GM19328 (cell line): ENCODE measurements at regions not wholly inside any gene's neighbourhood (a gene's known extent, or its start where the extent isn't known, plus 50 kb on each side); places are given as distances from the start of the nearest gene placed in this dataset.
A peak's percentile ranks its signal among the peaks of the same experiment; 100 is the strongest.
"Not testable (repeated sequence)": the region's sequence is repeated elsewhere in the genome, so short reads cannot be mapped to it uniquely, and the experiment has no call there.

ENCODE experiments used
- ATAC-seq: cut with Tn5 transposase; IDR thresholded peaks from one replicate; pipeline ENCODE4 v1.9.1; 2021; ENCODE audit warnings: mild to moderate bottlenecking, moderate library complexity; ENCODE audit not compliant: unreplicated experiment

DNA sequence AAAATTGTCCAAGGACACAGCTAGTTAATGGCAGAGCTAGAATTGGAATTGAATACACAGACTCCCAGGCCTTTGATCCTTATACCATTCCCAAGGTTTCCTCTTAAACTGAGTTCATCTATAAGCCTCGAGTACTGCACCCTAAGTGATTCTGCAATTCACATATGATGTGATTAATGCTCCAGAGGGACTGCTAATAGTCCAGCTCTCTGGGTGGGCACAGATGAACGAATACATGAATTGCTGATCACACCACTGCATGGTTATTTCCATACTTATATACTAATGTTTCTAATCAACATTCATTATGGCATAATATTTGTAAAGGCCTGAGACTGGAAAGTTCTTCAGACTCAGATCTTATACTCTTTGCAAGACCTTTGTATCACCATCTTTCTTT lies 101.8 kb downstream of the NUFIP1 start:
- ATAC-seq, result no peak

- ATAC-seq, result no peak
Observed at GRCh38 chr13:44884076-44884729, 105.1 kb downstream of the NUFIP1 start.

DNA sequence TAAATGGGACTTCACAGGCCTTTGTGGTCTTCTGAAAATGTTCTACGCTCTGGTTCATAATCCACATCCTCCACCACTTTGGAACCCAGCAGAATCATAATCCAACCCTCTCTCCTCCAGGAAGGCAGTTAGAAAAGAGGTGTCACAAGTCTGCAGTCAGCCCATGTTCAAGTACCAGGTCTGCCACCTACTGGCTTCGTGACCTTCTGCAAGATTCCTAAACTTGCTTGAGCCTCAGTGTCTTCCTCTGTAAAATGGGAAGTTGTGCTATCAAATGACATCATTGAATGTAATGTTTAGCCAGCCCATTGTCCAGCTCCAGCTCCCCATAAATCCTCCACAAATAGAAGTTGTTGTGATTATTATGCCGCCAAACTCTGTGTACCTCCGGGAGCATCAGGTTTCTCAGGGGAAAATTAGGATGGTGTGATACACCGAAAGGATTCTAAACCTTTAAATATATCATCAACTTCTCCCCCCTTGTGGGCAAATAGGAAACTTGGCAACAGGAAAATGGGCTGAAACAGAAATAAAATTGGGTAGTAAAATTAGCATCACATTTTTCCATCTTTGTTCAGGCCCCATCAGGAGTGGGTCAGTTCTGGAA lies 109.7 kb downstream of the NUFIP1 start:
- ATAC-seq, result no peak

DNA sequence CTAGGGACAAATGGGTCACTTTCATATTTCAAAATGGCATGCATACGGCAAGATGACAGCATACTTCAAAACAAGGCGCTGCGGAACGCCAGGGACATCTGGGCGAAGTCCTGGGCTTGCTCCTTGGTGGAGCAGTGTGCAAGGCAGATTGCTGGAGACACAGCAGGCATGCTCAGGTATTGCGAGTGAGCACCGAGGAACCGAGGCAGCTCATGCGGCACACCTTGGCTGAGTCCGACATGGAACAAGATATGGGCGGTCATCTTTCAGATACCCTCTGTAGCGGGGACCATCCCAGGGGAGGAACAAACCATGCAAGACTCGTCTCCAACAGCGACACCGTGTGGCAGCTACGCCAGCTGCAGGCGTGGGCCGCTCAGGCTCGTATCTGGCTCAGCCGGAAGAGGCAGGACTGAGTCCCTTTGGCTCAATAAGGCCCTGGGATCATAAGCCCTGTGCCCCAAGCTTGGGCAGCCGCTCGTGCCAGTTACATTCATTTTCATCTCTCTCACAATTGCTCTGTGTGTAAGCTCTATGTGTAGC lies 112.4 kb downstream of the NUFIP1 start:
- ATAC-seq, result no peak

- no peak for ATAC-seq
Observed at GRCh38 chr13:44874886-44875630, 114.2 kb downstream of the NUFIP1 start.

GRCh38 chr13:44874176-44874575 lies 115.1 kb downstream of the NUFIP1 start:
- ATAC-seq, result no peak

- ATAC-seq, result no peak
Observed at GRCh38 chr13:44873461-44873860, 115.8 kb downstream of the NUFIP1 start.

DNA sequence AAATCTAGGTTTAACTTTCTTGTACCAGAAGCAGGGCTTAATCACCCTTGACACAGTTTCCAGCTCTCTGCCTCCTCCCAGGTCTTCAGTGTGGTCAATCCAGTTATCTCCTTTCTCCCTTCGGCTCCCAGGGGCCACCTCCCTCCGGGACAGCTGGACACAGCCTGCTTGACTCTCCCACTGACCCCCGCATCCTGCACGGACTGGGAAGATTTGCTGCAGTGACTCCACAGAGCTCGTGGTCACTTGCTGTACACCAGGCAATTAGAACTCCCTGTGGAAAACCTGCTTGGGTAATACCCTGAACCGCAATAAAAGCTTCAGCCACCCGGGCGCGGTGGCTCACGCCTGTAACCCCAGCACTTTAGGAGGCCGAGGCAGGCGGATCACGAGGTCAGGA lies 116.5 kb downstream of the NUFIP1 start:
- no peak for ATAC-seq

DNA sequence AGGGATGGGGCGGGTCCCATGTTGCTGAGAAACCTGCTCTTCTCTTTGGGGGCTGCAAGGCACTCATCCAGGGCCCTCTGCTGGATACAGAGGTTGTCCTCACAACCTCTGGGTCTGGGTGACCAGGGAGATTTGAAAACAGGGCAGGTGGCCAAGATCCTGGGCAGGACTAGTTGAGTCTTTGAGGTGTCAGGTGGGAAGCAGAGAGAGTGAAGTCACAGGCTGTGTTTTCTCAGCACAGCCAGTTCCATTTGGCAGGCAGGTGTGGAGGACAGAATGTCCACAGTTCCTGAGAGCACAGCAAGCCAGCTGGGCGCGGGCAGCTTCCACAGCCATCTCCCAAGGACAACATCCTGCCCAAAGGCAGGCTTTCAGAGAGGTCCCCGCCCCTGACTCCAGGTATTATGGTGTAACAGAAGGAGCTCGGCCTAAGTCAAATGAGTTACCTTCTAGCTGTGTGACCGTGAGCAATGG lies 118.8 kb downstream of the NUFIP1 start:
- ATAC-seq, result no peak

- no peak for ATAC-seq
Observed at GRCh38 chr13:44869167-44869566, 120.1 kb downstream of the NUFIP1 start.

DNA sequence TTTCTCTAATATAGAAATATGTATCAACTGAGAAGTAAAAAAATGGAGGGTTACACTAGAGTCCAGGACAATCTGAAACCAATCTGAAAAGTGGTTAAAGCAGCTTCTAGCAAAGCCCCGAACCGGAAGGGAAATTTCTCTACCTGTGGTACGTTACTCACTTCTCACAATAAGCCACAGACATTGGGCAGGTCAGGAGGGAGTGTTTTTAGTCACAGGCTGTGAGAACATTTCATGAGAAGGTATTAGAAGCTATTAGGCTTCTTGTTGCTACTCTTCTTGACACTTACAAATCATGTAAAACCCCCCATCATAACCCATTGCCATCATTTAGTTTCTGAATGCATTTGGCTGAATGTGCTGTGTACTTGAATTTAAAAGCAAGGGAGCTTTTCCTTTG lies 120.9 kb downstream of the NUFIP1 start:
- peak; percentile 65 for ATAC-seq

DNA sequence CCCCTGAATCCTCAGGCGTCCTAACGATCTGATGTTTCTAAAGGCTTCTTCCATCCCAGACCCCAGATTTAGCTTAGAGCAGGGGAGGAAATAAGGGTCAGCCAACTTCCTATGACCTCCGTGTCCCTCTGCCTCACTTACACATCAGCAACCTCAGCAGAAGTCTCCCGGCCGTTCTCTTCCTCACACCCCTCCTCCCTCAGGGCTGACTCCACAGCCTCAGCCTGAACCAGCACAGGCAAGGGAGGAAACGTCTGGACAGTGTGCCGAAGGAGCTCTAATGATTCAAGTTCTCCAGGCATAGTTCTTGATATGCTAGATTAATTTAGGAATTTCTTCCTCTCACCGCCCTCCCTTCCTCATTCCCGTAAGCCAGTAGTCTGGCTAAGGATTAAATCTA lies 121.4 kb downstream of the NUFIP1 start:
- ATAC-seq, result no peak

GRCh38 chr13:44866411-44866911 lies 122.8 kb downstream of the NUFIP1 start:
- ATAC-seq, result no peak

GRCh38 chr13:44865722-44866410 lies 123.4 kb downstream of the NUFIP1 start:
- ATAC-seq, result no peak

DNA sequence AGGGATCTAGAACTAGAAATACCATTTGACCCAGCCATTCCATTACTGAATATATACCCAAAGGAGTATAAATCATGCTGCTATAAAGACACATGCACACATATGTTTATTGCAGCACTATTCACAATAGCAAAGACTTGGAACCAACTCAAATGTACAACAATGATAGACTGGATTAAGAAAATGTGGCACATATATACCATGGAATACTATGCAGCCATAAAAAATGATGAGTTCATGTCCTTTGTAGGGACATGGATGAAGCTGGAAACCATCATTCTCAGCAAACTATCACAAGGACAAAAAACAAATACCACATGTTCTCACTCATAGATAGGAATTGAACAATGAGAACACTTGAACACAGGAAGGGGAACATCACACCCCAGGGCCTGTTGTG lies 125.6 kb downstream of the NUFIP1 start:
- not testable (repeated sequence) for ATAC-seq

- no peak for ATAC-seq
Observed at GRCh38 chr13:44860454-44860853, 128.8 kb downstream of the NUFIP1 start.

DNA sequence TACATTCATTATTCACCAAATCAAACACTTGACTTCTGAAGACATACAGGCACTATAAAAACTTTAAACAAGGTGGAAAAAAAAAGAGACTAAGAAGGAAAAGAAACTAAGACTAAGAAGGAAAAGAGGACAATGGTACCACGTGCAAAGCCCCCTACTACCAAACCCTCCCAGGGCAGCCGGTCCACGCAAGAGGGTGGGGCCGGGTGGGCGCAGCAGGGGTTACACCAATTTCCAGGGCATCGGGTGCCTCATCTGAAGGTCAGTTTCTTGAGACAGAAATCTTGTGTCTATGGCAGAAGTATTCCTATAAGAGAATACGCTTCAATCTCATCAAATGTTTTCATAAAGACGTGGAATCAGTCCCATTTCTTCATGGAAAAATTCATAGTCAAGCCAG lies 131.5 kb downstream of the NUFIP1 start:
- no peak for ATAC-seq

DNA sequence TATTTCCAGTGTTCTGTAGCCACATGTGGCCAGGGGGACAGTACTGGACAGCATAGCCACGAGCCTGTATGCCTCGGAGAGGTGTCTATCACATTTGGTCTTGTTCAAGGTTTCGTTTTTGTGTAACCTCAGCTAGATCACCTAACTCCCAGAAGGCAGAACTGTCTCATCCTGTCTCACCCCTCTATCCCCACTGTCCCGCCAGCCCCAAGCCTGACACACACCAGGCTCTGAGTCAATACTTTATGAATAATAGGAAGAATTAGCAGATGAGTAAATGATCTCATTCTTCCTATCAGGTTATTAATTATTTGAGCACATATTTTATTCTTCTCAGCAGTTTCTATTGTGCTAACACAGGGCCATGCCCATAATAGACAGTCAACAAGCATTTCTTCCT lies 132.2 kb downstream of the NUFIP1 start:
- no peak for ATAC-seq

DNA sequence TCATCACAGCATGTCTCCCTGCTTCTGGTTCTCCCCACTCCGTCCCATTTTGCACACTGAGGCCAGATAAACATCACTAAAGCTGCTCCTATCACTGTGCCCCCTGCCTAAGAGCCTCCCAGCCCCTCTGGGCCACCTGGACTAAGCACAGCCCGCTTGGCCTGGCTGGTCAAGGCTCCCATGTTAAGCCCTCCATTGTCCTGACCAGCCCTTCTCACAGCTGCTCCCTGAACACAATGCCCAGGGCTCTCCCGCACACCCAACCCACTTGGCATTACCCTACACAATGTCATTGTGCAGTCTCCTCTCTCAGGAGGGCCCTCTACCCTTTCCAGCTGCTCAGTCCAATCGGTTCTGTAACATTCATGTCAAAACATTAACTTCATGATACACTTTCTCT lies 133.4 kb downstream of the NUFIP1 start:
- ATAC-seq, result no peak

DNA sequence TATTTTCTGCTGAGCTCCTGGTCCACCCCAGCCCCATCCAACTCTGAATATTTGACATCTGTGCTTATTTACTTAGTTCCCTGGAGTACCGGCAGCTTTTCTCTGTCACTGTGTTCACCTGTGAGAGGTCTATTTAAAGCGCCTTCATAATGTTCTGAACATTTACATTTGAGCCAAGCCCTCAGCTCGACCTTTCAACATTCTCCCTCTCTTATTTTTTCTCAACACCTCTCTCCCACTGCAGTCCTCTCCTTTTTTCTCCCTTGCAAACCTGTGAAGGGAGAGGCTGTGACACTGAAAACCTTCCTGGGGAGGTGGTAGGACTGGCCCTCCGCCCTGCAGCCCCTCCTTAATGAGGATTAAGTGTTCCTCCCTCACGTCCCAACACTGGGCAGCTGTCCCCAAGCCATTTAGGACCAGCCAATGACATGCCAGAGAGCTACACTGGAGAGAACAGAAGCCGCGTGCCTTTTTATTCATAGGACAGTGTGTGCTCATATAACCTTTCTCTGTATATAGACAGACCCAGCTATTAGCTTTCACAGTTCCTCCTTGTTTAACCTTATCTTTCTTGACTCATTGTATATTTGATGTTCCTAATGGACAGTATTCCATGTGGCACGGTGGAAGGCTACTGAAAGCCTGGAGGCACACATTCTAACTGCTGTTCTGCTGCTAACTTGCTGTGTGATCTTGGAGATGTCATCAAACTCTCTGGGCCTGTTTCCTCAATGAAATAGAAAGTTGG lies 134.8 kb downstream of the NUFIP1 start:
- no peak for ATAC-seq
